IMR-90 (cell line): ENCODE measurements at regions not wholly inside any gene's neighbourhood (a gene's known extent, or its start where the extent isn't known, plus 50 kb on each side); places are given as distances from the start of the nearest gene placed in this dataset.

Source experiments
- ATAC-seq: fragments of 200-7000 bp; cut with Tn5 transposase; 2 replicates; pipeline ENCODE4 v1.9.1; 2020; ENCODE audit warnings: low read depth, mild to moderate bottlenecking, moderate library complexity
- BruUV-seq: library from RNA; stranded (reverse); fragments of 400-500 nt; replicated peaks from 2 replicates; lab custom pipeline; 2021; lab: Mats Ljungman, UMichigan
- CTCF ChIA-PET: fragments of 300-600 bp; formaldehyde crosslinking; extraction: SDS; loops from one replicate; lab custom pipeline; 2021; ENCODE audit warnings: antibody characterized with exemption; lab: Yijun Ruan, JAX
- POLR2A ChIA-PET: fragments of 300-600 bp; sonication (Branson Sonifier 250); formaldehyde crosslinking; loops from one replicate; lab custom pipeline; 2022; ENCODE audit warnings: antibody characterized with exemption; ENCODE audit not compliant: unreplicated experiment; lab: Charles Lee
- DNase-seq: peaks from one replicate; pipeline ENCODE4 v3.0.0; 2013
- H2AFZ ChIP-seq: replicated peaks from 2 replicates; pipeline ENCODE3; 2013; ENCODE audit warnings: low read length, mild to moderate bottlenecking; ENCODE audit not compliant: poor library complexity
- H2AK5ac ChIP-seq: 2 replicates; pipeline ENCODE4 v1.6.1; 2013; ENCODE audit warnings: low read depth, low read length, inconsistent platforms
- H2AK9ac ChIP-seq: replicated peaks from 2 replicates; pipeline ENCODE3; 2013; ENCODE audit warnings: mild to moderate bottlenecking, low read depth, low read length, moderate library complexity; ENCODE audit not compliant: poor library complexity
- H2BK120ac ChIP-seq: 2 replicates; pipeline ENCODE4 v1.6.1; 2013; ENCODE audit warnings: low read depth, low read length, inconsistent platforms
- H2BK15ac ChIP-seq: 3 replicates; pipeline ENCODE4 v1.6.1; 2013; ENCODE audit warnings: low read depth, low read length, inconsistent platforms
- H2BK20ac ChIP-seq: 2 replicates; pipeline ENCODE4 v1.6.1; 2013; ENCODE audit warnings: low read depth, mild to moderate bottlenecking, inconsistent platforms, low read length, moderate library complexity
- H2BK5ac ChIP-seq: 2 replicates; pipeline ENCODE4 v1.6.1; 2013; ENCODE audit warnings: mild to moderate bottlenecking, low read depth, low read length, inconsistent platforms; ENCODE audit not compliant: poor library complexity, severe bottlenecking
- H3K14ac ChIP-seq: replicated peaks from 2 replicates; pipeline ENCODE4 v1.6.1; 2013; ENCODE audit warnings: low read depth, low read length, inconsistent platforms
- H3K18ac ChIP-seq: 2 replicates; pipeline ENCODE4 v1.6.1; 2013; ENCODE audit warnings: low read depth, low read length, control low read depth
- H3K23ac ChIP-seq: 2 replicates; pipeline ENCODE4 v1.6.1; 2013; ENCODE audit warnings: low read depth, low read length, inconsistent platforms
- H3K27ac ChIP-seq: 2 replicates; pipeline ENCODE4 v1.5.1; 2013; ENCODE audit warnings: mild to moderate bottlenecking, control low read depth, low read length; ENCODE audit not compliant: insufficient read depth
- H3K27me3 ChIP-seq: 2 replicates; pipeline ENCODE4 v1.6.1; 2013; ENCODE audit warnings: low read length; ENCODE audit not compliant: control insufficient read depth, insufficient read depth
- H3K36me3 ChIP-seq: 2 replicates; pipeline ENCODE4 v1.6.1; 2013; ENCODE audit warnings: low read length, mixed read lengths; ENCODE audit not compliant: control insufficient read depth, insufficient read depth
- H3K4ac ChIP-seq: 2 replicates; pipeline ENCODE4 v1.6.1; 2013; ENCODE audit warnings: low read depth, low read length, inconsistent platforms
- H3K4me1 ChIP-seq: 2 replicates; pipeline ENCODE4 v1.6.1; 2013; ENCODE audit warnings: low read length, mixed read lengths; ENCODE audit not compliant: control insufficient read depth, insufficient read depth
- H3K4me2 ChIP-seq: 2 replicates; pipeline ENCODE4 v1.6.1; 2013; ENCODE audit warnings: low read depth, mild to moderate bottlenecking, control low read depth, low read length, moderate library complexity
- H3K4me3 ChIP-seq: 2 replicates; pipeline ENCODE4 v1.5.1; 2013; ENCODE audit warnings: low read depth, mild to moderate bottlenecking, control low read depth, low read length, moderate library complexity; ENCODE audit not compliant: insufficient read depth
- H3K56ac ChIP-seq: 2 replicates; pipeline ENCODE4 v1.6.1; 2013; ENCODE audit warnings: low read length, inconsistent platforms; ENCODE audit not compliant: insufficient read depth; ENCODE audit errors: extremely low read depth
- H3K79me1 ChIP-seq, 2 experiments: 2 replicates each; pipeline ENCODE4 v1.6.1; 2013; ENCODE audit warnings: low read length in 2 of 2, inconsistent platforms in 1 of 2, low read depth in 1 of 2
- H3K9ac ChIP-seq: 2 replicates; pipeline ENCODE4 v1.6.1; 2013; ENCODE audit warnings: low read depth, low read length, control low read depth
- H3K9me1 ChIP-seq: 2 replicates; pipeline ENCODE4 v1.6.1; 2013; ENCODE audit warnings: low read length, inconsistent platforms; ENCODE audit not compliant: insufficient read depth
- H3K9me3 ChIP-seq: 2 replicates; pipeline ENCODE4 v1.6.1; 2013; ENCODE audit warnings: low read length; ENCODE audit not compliant: control insufficient read depth, insufficient read depth
- H4K20me1 ChIP-seq: 2 replicates; pipeline ENCODE4 v1.6.1; 2013; ENCODE audit warnings: low read length, inconsistent platforms; ENCODE audit not compliant: insufficient read depth
- H4K5ac ChIP-seq: 2 replicates; pipeline ENCODE4 v1.6.1; 2013; ENCODE audit warnings: mild to moderate bottlenecking, low read depth, low read length, control low read depth
- H4K8ac ChIP-seq, 2 experiments: 2 replicates each; pipeline ENCODE4 v1.6.1; 2013; ENCODE audit warnings: low read depth in 2 of 2, low read length in 2 of 2, control low read depth in 1 of 2, inconsistent platforms in 1 of 2
- H4K91ac ChIP-seq: 2 replicates; pipeline ENCODE4 v1.6.1; 2013; ENCODE audit warnings: low read depth, low read length, inconsistent platforms; ENCODE audit not compliant: insufficient read depth
- BHLHE40 ChIP-seq: fragments of 150-350 bp; IDR thresholded peaks from 2 replicates; pipeline ENCODE4 v1.6.1; 2016; ENCODE audit warnings: mild to moderate bottlenecking, low read depth, low read length
- CEBPB ChIP-seq: IDR thresholded peaks from 2 replicates; pipeline ENCODE4 v1.6.1; 2012; ENCODE audit warnings: low read depth, low read length, improper control_type of control experiment
- CHD1 ChIP-seq: IDR thresholded peaks from 2 replicates; pipeline ENCODE4 v1.6.1; 2012; ENCODE audit warnings: low read depth, low read length, improper control_type of control experiment
- CTCF ChIP-seq: conservative IDR thresholded peaks from 2 replicates; pipeline ENCODE4 v1.5.1; 2012; ENCODE audit warnings: mild to moderate bottlenecking, low read depth, low read length, improper control_type of control experiment
- ELK1 ChIP-seq: fragments of 150-350 bp; IDR thresholded peaks from 2 replicates; pipeline ENCODE4 v1.6.1; 2016; ENCODE audit warnings: low read depth, mild to moderate bottlenecking, low read length, moderate library complexity, borderline replicate concordance
- FOS ChIP-seq: fragments of 150-350 bp; IDR thresholded peaks from 2 replicates; pipeline ENCODE4 v1.6.1; 2016; ENCODE audit warnings: low read depth, low read length
- MAFK ChIP-seq: IDR thresholded peaks from 2 replicates; pipeline ENCODE4 v1.6.1; 2012; ENCODE audit warnings: low read depth, low read length, improper control_type of control experiment
- MAZ ChIP-seq: IDR thresholded peaks from 2 replicates; pipeline ENCODE4 v1.6.1; 2012; ENCODE audit warnings: low read depth, mild to moderate bottlenecking, low read length, improper control_type of control experiment, moderate library complexity, borderline replicate concordance
- MXI1 ChIP-seq: IDR thresholded peaks from 2 replicates; pipeline ENCODE4 v1.6.1; 2012; ENCODE audit warnings: low read depth, mild to moderate bottlenecking, low read length, moderate library complexity, borderline replicate concordance
- NFE2L2 ChIP-seq: fragments of 150-350 bp; IDR thresholded peaks from 2 replicates; pipeline ENCODE4 v1.6.1; 2016; ENCODE audit warnings: low read depth, mild to moderate bottlenecking, low read length
- POLR2A ChIP-seq: IDR thresholded peaks from 2 replicates; pipeline ENCODE4 v1.6.1; 2012; ENCODE audit warnings: mild to moderate bottlenecking, low read depth, low read length
- RAD21 ChIP-seq: IDR thresholded peaks from 2 replicates; pipeline ENCODE4 v1.6.1; 2012; ENCODE audit warnings: low read length, improper control_type of control experiment
- RCOR1 ChIP-seq: IDR thresholded peaks from 2 replicates; pipeline ENCODE4 v1.6.1; 2012; ENCODE audit warnings: mild to moderate bottlenecking, low read length, improper control_type of control experiment; ENCODE audit not compliant: insufficient replicate concordance
- RFX5 ChIP-seq: IDR thresholded peaks from 2 replicates; pipeline ENCODE4 v1.8.0; 2012; ENCODE audit warnings: low read depth, mild to moderate bottlenecking, low read length, moderate library complexity
- SMC3 ChIP-seq: fragments of 150-350 bp; IDR thresholded peaks from 2 replicates; pipeline ENCODE4 v1.6.1; 2016; ENCODE audit warnings: low read depth, mild to moderate bottlenecking, antibody characterized with exemption, low read length, moderate library complexity
- USF2 ChIP-seq: fragments of 150-350 bp; IDR thresholded peaks from 2 replicates; pipeline ENCODE4 v1.6.1; 2017; ENCODE audit warnings: mild to moderate bottlenecking, antibody characterized with exemption, low read length, low read depth
- WGBS, 2 experiments: methylation state at CpG; one replicate each; pipeline versions ENCODE4 v1.1.5 to v1.1.7; 2013; ENCODE audit warnings: missing lambda C conversion rate in 2 of 2; ENCODE audit not compliant: insufficient read length in 1 of 2; ENCODE audit errors: extremely low coverage in 2 of 2; 5-methylcytosine and 5-hydroxymethylcytosine counted together
- dilution Hi-C: fragments of 300-500 bp; cut with HindIII; formaldehyde crosslinking; loops from one replicate; pipeline ENCODE4 v1.14.3; 2018; ENCODE audit warnings: low sequenced_read_pairs; ENCODE audit not compliant: unreplicated experiment
- in situ Hi-C: fragments of 300-500 bp; cut with MboI; formaldehyde crosslinking; loops from 3 replicates; pipeline ENCODE4 v1.14.3; 2019; ENCODE audit warnings: low sequenced_read_pairs, inconsistent platforms, mixed read lengths
- intact Hi-C: fragments of 100-400 bp; cut with micrococcal nuclease; formaldehyde crosslinking; loops from 2 replicates; pipeline ENCODE4 v1.10.0; 2022

GRCh38 chr2:145625111-145625510 is 1105.2 kb upstream of the ZEB2 start:
- WGBS, 2 experiments: no CpG with 5 or more reads among the region's 1 CpG
- Histone ChIP-seq H3K4me2 (no peak overlapping the region), H4K8ac (no peak overlapping the region)

More at GRCh38 chr2:145625111-145625510, 1105.2 kb upstream of the ZEB2 start:
- no TSS peak for BruUV-seq
- H2AFZ ChIP-seq: no peak overlapping the region
- H3K79me1 ChIP-seq: no peaks in the 10 kb centered on the region
- in situ Hi-C loops (no loop called here), intact Hi-C loops (no loop called here), dilution Hi-C loops (no loop called here)
- H2AK9ac ChIP-seq: no peak overlapping the region
- TF ChIP-seq RAD21 (no peak), CHD1 (no peak), FOS (no peak), MAZ (no peak), MXI1 (no peak), SMC3 (no peak), RFX5 (no peak), CTCF (no peak), MAFK (no peak), CEBPB (no peak), ELK1 (no peak), POLR2A (no peak), USF2 (no peak), BHLHE40 (no peak), RCOR1 (no peak), NFE2L2 (no peak)
- no peaks in the 10 kb centered on the region for H4K20me1 ChIP-seq
- no peaks in the 10 kb centered on the region for H3K9me1 ChIP-seq
- H2BK20ac ChIP-seq: no peak overlapping the region
- H3K4ac ChIP-seq: no peak overlapping the region
- H3K23ac ChIP-seq: no peak overlapping the region
- no peak overlapping the region for H3K18ac ChIP-seq
- H3K9ac ChIP-seq: no peak overlapping the region
- H3K4me3 ChIP-seq: no peak overlapping the region
- no peak overlapping the region for H4K5ac ChIP-seq
- DNase-seq (no peak), ATAC-seq (no peak)
- H2AK5ac ChIP-seq: no peak overlapping the region
- no peak overlapping the region for H3K56ac ChIP-seq
- H3K27ac ChIP-seq: no peak overlapping the region
- H3K14ac ChIP-seq: no peak overlapping the region
- no peak overlapping the region for H2BK5ac ChIP-seq
- H3K27me3 ChIP-seq: no peaks in the 10 kb centered on the region
- H2BK120ac ChIP-seq: no peak overlapping the region
- H2BK15ac ChIP-seq: no peak overlapping the region
- H3K4me1 ChIP-seq: no peaks in the 10 kb centered on the region
- H3K9me3 ChIP-seq: no peaks in the 10 kb centered on the region
- CTCF ChIA-PET: no interaction called here
- POLR2A ChIA-PET: no interaction called here
- no peaks in the 10 kb centered on the region for H3K36me3 ChIP-seq
- H4K91ac ChIP-seq: no peak overlapping the region
